HG03045 (cell line): ENCODE measurements at regions not wholly inside any gene's neighbourhood (a gene's known extent, or its start where the extent isn't known, plus 50 kb on each side); places are given as distances from the start of the nearest gene placed in this dataset.
"Not testable (repeated sequence)": the region's sequence is repeated elsewhere in the genome, so short reads cannot be mapped to it uniquely, and the experiment has no call there.

Experiments used
- ATAC-seq: cut with Tn5 transposase; IDR thresholded peaks from one replicate; pipeline ENCODE4 v1.9.1; 2021; ENCODE audit warnings: mild to moderate bottlenecking, moderate library complexity; ENCODE audit not compliant: unreplicated experiment

- no peak for ATAC-seq
Observed at GRCh38 chr1:182331387-182331786, 60.2 kb downstream of the GLUL start.

- no peak for ATAC-seq
Observed at GRCh38 chr1:182330303-182330702, 61.3 kb downstream of the GLUL start.

- ATAC-seq = no peak
Observed at GRCh38 chr1:182329471-182329870, 62.1 kb downstream of the GLUL start.

GRCh38 chr1:182328591-182328990, 63.0 kb downstream of the GLUL start:
- no peak for ATAC-seq

GRCh38 chr1:182325339-182325738, 66.3 kb downstream of the GLUL start:
- no peak for ATAC-seq

- ATAC-seq = not testable (repeated sequence)
Observed at GRCh38 chr1:182321532-182321931, 70.1 kb downstream of the GLUL start.

GRCh38 chr1:182317611-182318161, 73.9 kb downstream of the GLUL start:
- no peak for ATAC-seq

- not testable (repeated sequence) for ATAC-seq
Observed at GRCh38 chr1:182316454-182316853, 75.1 kb downstream of the GLUL start.

- no peak for ATAC-seq
Observed at GRCh38 chr1:182315167-182315556, 76.4 kb downstream of the GLUL start.

- ATAC-seq = no peak
Observed at GRCh38 chr1:182309631-182310351, 81.8 kb downstream of the GLUL start.

- ATAC-seq = no peak
Observed at GRCh38 chr1:182308826-182309225, 82.8 kb downstream of the GLUL start.

- not testable (repeated sequence) for ATAC-seq
Observed at GRCh38 chr1:182307486-182307885, 84.1 kb downstream of the GLUL start.

- no peak for ATAC-seq
Observed at GRCh38 chr1:182305861-182306260, 85.7 kb downstream of the GLUL start.

- no peak for ATAC-seq
Observed at GRCh38 chr1:182304627-182305026, 87.0 kb downstream of the GLUL start.

- ATAC-seq = no peak
Observed at GRCh38 chr1:182304218-182304617, 87.4 kb downstream of the GLUL start.

GRCh38 chr1:182303778-182304177, 87.8 kb downstream of the GLUL start:
- ATAC-seq = peak; percentile 73

GRCh38 chr1:182301467-182302198, 90.0 kb downstream of the GLUL start:
- ATAC-seq = no peak

- no peak for ATAC-seq
Observed at GRCh38 chr1:182301026-182301436, 90.6 kb downstream of the GLUL start.

- ATAC-seq = no peak
Observed at GRCh38 chr1:182299728-182300616, 91.6 kb downstream of the GLUL start.

GRCh38 chr1:182299054-182299727, 92.4 kb downstream of the GLUL start:
- not testable (repeated sequence) for ATAC-seq
